Activated B cell treated with CpG ODN at 0.5 μM for 24 hours (primary cell): ENCODE measurements at regions not wholly inside any gene's neighbourhood (a gene's known extent, or its start where the extent isn't known, plus 50 kb on each side); places are given as distances from the start of the nearest gene placed in this dataset.

Source experiments
- ATAC-seq: fragments of 200-7000 bp; cut with Tn5 transposase; one replicate; pipeline ENCODE4 v1.10.0; 2021; ENCODE audit warnings: low read depth, mild to moderate bottlenecking, moderate library complexity
- CTCF ChIA-PET: fragments of 350-600 bp; sonication (Branson Sonifier 250); formaldehyde crosslinking; loops from one replicate; lab custom pipeline; 2021; ENCODE audit warnings: antibody characterized with exemption; lab: Charles Lee
- POLR2A ChIA-PET: fragments of 350-600 bp; sonication (Branson Sonifier 250); formaldehyde crosslinking; loops from one replicate; lab custom pipeline; 2021; ENCODE audit warnings: antibody characterized with exemption; lab: Charles Lee
- DNase-seq: peaks from one replicate; pipeline ENCODE4 v3.0.0; 2022
- H3K27ac Mint-ChIP-seq: one replicate; pipeline ENCODE4 v1.8.0; 2020; ENCODE audit warnings: mixed read lengths
- H3K27me3 Mint-ChIP-seq: one replicate; pipeline ENCODE4 v1.8.0; 2021; ENCODE audit warnings: mixed read lengths
- H3K36me3 Mint-ChIP-seq: one replicate; pipeline ENCODE4 v1.8.0; 2021; ENCODE audit warnings: low read depth, mixed read lengths
- H3K4me1 Mint-ChIP-seq: one replicate; pipeline ENCODE4 v1.8.0; 2021; ENCODE audit warnings: mixed read lengths
- H3K4me3 Mint-ChIP-seq: one replicate; pipeline ENCODE4 v1.8.0; 2020; ENCODE audit warnings: mild to moderate bottlenecking, mixed read lengths
- H3K9me3 Mint-ChIP-seq: one replicate; pipeline ENCODE4 v1.8.0; 2020; ENCODE audit warnings: mixed read lengths
- intact Hi-C: fragments of 100-400 bp; cut with micrococcal nuclease; formaldehyde crosslinking; loops from one replicate; pipeline ENCODE4 v1.15.1; 2024
- TF ChIP-seq, protein P1 (sequence below): fragments of 200-600 bp; IDR thresholded peaks from one replicate; pipeline ENCODE4 v1.8.0; 2022; ENCODE audit warnings: antibody characterized with exemption, mild to moderate bottlenecking

DNA sequence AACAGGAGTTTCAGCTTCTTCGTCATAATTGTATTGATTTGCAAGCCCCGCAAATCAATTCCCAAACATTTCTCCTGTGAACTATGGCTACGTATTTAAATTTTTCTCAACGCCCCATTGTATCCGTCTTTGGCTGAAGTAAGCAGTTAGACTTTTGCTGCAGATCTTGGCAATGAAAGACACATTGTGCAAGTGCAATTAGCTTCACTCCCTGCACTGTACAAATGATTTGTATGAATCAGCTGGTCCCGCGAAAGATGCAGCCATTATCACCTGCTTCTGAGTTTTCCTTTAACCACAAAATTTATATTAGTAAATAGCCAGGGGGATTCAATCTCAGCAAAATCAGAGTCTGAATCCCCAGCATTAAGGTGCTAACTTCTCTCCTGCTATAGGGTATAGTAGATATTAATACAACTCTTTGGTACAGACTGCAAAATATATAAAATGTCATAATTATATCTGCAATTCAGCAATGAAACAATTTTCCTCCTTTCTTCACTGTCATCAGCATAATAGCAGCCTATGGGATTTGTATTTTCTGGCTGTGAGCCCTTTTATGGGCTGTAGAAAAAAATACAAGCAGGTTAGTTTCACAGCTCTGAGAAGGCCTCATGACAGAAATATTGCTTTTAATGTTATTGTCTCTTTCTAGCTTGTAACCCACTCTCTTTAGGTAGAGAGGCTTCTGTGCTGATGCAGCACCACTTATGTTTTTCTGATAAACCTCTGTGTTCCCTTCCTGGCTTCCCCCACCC is 68.4 kb upstream of the SMARCA2 start:
- ATAC-seq (no peak), DNase-seq (no peak)
- ChIA-PET POLR2A (no interaction called here), CTCF (interaction anchor here (1.0 kb wide), 1 partner anchor 35 kb away, joined by 3 read pairs; no protein-coding TSS in a partner anchor)
- H3K4me1 Mint-ChIP-seq = no peaks in the 10 kb centered on the region
- TF ChIP-seq, protein P1, sequence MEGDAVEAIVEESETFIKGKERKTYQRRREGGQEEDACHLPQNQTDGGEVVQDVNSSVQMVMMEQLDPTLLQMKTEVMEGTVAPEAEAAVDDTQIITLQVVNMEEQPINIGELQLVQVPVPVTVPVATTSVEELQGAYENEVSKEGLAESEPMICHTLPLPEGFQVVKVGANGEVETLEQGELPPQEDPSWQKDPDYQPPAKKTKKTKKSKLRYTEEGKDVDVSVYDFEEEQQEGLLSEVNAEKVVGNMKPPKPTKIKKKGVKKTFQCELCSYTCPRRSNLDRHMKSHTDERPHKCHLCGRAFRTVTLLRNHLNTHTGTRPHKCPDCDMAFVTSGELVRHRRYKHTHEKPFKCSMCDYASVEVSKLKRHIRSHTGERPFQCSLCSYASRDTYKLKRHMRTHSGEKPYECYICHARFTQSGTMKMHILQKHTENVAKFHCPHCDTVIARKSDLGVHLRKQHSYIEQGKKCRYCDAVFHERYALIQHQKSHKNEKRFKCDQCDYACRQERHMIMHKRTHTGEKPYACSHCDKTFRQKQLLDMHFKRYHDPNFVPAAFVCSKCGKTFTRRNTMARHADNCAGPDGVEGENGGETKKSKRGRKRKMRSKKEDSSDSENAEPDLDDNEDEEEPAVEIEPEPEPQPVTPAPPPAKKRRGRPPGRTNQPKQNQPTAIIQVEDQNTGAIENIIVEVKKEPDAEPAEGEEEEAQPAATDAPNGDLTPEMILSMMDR = no peak
- no peak overlapping the region for H3K27ac Mint-ChIP-seq
- H3K4me3 Mint-ChIP-seq = no peak overlapping the region
- intact Hi-C loops = no loop called here
- no peaks in the 10 kb centered on the region for H3K36me3 Mint-ChIP-seq
- H3K27me3 Mint-ChIP-seq = no peaks in the 10 kb centered on the region
- no peaks in the 10 kb centered on the region for H3K9me3 Mint-ChIP-seq

- Mint-ChIP-seq H3K4me1 (no peaks in the 10 kb centered on the region), H3K27me3 (no peaks in the 10 kb centered on the region), H3K36me3 (no peaks in the 10 kb centered on the region), H3K4me3 (no peak overlapping the region), H3K27ac (no peak overlapping the region), H3K9me3 (no peaks in the 10 kb centered on the region)
- TF ChIP-seq, protein P1 = no peak
- no peak for DNase-seq
- ATAC-seq = no peak
- ChIA-PET POLR2A (no interaction called here), CTCF (no interaction called here)
- intact Hi-C loops = no loop called here
Observed at GRCh38 chr9:1947438-1947837, 67.7 kb upstream of the SMARCA2 start.

- no peak for ATAC-seq
- intact Hi-C loops = no loop called here
Observed at GRCh38 chr9:1948541-1948940, 66.6 kb upstream of the SMARCA2 start.

DNA sequence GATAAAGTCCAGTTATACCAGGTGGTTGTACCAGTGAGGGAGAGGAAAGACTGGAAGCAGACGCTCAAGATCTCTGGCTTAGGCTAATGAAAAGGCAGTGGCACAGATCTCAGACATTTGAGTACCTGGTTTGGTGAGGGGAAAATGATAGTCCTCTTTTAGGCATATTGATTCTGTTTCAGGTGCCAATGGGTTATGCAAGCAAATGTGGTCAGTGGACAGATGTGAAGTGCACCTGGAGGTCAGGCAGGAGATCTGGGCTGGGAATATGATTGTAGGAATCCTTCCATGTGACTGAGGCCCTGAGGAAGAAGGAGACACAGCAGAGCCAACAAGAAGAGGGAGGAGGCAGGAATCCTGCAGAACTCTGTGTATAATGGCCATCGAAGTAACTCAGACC is 63.7 kb upstream of the SMARCA2 start:
- TF ChIP-seq, protein P1 = no peak
- H3K27me3 Mint-ChIP-seq = peaks cover 6% of the 10 kb centered on the region
- no peaks in the 10 kb centered on the region for H3K4me1 Mint-ChIP-seq
- CTCF ChIA-PET = no interaction called here
- intact Hi-C loops = no loop called here
- H3K9me3 Mint-ChIP-seq = no peaks in the 10 kb centered on the region
- ATAC-seq (no peak), DNase-seq (no peak)
- POLR2A ChIA-PET = no interaction called here
- H3K36me3 Mint-ChIP-seq = no peaks in the 10 kb centered on the region
- H3K27ac Mint-ChIP-seq = no peak overlapping the region
- no peak overlapping the region for H3K4me3 Mint-ChIP-seq

More at GRCh38 chr9:1948541-1948940, 66.6 kb upstream of the SMARCA2 start:
- H3K27ac Mint-ChIP-seq = no peak overlapping the region
- H3K9me3 Mint-ChIP-seq = no peaks in the 10 kb centered on the region
- peaks cover 2% of the 10 kb centered on the region for H3K27me3 Mint-ChIP-seq
- DNase-seq = no peak
- TF ChIP-seq, protein P1 = no peak
- no peaks in the 10 kb centered on the region for H3K4me1 Mint-ChIP-seq
- ChIA-PET POLR2A (no interaction called here), CTCF (interaction anchor here (0.9 kb wide), 1 partner anchor 9 kb away, joined by 3 read pairs; no protein-coding TSS in a partner anchor)
- no peak overlapping the region for H3K4me3 Mint-ChIP-seq
- H3K36me3 Mint-ChIP-seq = no peaks in the 10 kb centered on the region

DNA sequence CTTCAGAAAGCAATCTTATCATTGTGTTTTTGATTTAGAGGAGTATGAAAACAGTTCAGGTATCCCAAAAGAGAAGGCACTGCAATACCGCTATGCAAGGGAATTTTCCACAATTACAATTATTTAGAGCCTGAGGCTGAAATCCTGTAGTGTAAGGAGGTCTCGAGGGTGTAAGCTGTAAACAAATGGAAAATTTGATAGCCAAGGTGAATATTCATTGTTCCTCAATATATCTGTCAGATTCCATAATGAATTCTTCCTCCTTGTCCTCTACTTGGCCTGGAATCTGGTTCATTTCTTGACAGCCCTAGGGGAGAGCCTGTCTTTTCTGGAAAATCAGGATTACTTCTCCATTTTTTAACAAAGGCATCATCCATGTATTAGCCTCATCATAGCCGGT is 63.1 kb upstream of the SMARCA2 start:
- H3K9me3 Mint-ChIP-seq = no peaks in the 10 kb centered on the region
- H3K4me1 Mint-ChIP-seq = no peaks in the 10 kb centered on the region
- no peak overlapping the region for H3K4me3 Mint-ChIP-seq
- H3K27ac Mint-ChIP-seq = no peak overlapping the region
- no peaks in the 10 kb centered on the region for H3K36me3 Mint-ChIP-seq
- ATAC-seq (no peak), DNase-seq (no peak)
- H3K27me3 Mint-ChIP-seq = peaks cover 6% of the 10 kb centered on the region
- intact Hi-C loops = no loop called here
- TF ChIP-seq, protein P1 = no peak
- CTCF ChIA-PET = interaction anchor here (1.3 kb wide), 1 partner anchor 12 kb away, joined by 4 read pairs; no protein-coding TSS in a partner anchor
- POLR2A ChIA-PET = no interaction called here
